Peyer's patch (tissue), 4 donors: ENCODE measurements at regions not wholly inside any gene's neighbourhood (a gene's known extent, or its start where the extent isn't known, plus 50 kb on each side); places are given as distances from the start of the nearest gene placed in this dataset.

Experiments used
- POLR2A ChIP-seq, 2 donors: fragments of 450-650 bp; IDR thresholded peaks; one replicate each; pipeline ENCODE4 v1.5.1; 2017; ENCODE audit warnings: antibody characterized with exemption in 2 of 2, mild to moderate bottlenecking in 2 of 2, moderate library complexity in 2 of 2
- TF ChIP-seq, protein P1 (sequence below), 6 experiments: fragments of 450-650 bp in 4 of 6; fragments of 200-600 bp in 2 of 6; sonication (generic) in 1 of 6; IDR thresholded peaks; one replicate each; pipeline ENCODE4 v1.5.1; 2017 to 2019; ENCODE audit warnings: antibody characterized with exemption in 6 of 6, mild to moderate bottlenecking in 3 of 6, moderate library complexity in 1 of 6

DNA sequence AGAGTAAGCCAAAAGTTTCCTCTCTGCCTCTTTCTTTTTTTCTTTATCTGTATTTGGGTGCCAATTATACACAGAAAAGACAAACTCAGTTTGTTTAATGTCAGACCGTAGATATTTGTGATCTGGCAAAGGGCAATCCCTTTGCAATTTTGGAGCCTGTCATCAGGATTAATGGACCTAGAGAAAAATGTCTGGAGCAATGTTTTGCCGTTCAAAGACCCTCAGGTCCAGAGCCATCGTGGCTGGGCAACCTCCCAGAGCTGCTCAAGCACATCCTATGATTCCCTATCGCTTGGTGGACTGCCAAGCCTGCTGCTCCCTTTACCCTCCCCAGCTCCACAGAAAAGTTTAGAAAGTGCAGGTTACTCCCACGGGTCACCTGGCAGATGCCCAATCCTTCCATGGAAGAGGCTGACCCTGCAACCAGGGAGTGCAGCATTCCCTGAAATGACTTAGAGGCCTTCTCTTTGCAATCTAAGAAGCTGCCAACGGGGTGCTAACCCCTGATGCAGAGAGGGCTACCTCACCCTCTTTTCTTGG is 112.5 kb upstream of the NGF start:
- TF ChIP-seq, protein P1, sequence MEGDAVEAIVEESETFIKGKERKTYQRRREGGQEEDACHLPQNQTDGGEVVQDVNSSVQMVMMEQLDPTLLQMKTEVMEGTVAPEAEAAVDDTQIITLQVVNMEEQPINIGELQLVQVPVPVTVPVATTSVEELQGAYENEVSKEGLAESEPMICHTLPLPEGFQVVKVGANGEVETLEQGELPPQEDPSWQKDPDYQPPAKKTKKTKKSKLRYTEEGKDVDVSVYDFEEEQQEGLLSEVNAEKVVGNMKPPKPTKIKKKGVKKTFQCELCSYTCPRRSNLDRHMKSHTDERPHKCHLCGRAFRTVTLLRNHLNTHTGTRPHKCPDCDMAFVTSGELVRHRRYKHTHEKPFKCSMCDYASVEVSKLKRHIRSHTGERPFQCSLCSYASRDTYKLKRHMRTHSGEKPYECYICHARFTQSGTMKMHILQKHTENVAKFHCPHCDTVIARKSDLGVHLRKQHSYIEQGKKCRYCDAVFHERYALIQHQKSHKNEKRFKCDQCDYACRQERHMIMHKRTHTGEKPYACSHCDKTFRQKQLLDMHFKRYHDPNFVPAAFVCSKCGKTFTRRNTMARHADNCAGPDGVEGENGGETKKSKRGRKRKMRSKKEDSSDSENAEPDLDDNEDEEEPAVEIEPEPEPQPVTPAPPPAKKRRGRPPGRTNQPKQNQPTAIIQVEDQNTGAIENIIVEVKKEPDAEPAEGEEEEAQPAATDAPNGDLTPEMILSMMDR (IDR thresholded peaks at IDR 0.05), result no peak
- TF ChIP-seq POLR2A (IDR thresholded peaks at IDR 0.05), result no peak
